H9 (cell line): ENCODE measurements at regions not wholly inside any gene's neighbourhood (a gene's known extent, or its start where the extent isn't known, plus 50 kb on each side); places are given as distances from the start of the nearest gene placed in this dataset.
"Not testable (repeated sequence)": the region's sequence is repeated elsewhere in the genome, so short reads cannot be mapped to it uniquely, and the experiment has no call there.

ENCODE experiments used
- DNase-seq: peaks from one replicate; pipeline ENCODE4 v3.0.0-alpha.2; 2017
- H2AFZ ChIP-seq: one replicate; pipeline ENCODE4 v1.6.1; 2013; ENCODE audit warnings: mild to moderate bottlenecking, low read length, control low read depth, moderate library complexity
- H2AK5ac ChIP-seq: 2 replicates; pipeline ENCODE4 v1.6.1; 2013; ENCODE audit warnings: low read length, control low read depth, mixed read lengths; ENCODE audit not compliant: insufficient read length
- H2BK120ac ChIP-seq: one replicate; pipeline ENCODE4 v1.6.1; 2013; ENCODE audit warnings: low read depth, mild to moderate bottlenecking, low read length, control low read depth, inconsistent platforms; ENCODE audit not compliant: poor library complexity, severe bottlenecking
- H2BK12ac ChIP-seq: 2 replicates; pipeline ENCODE4 v1.6.1; 2013; ENCODE audit warnings: low read length, control low read depth, mixed read lengths, low read depth; ENCODE audit not compliant: insufficient read length
- H2BK15ac ChIP-seq: 2 replicates; pipeline ENCODE4 v1.6.1; 2013; ENCODE audit warnings: low read depth, low read length, control low read depth
- H2BK20ac ChIP-seq: one replicate; pipeline ENCODE4 v1.6.1; 2013; ENCODE audit warnings: low read depth, mild to moderate bottlenecking, low read length, control low read depth, inconsistent platforms; ENCODE audit not compliant: poor library complexity, severe bottlenecking
- H2BK5ac ChIP-seq: 2 replicates; pipeline ENCODE4 v1.6.1; 2013; ENCODE audit warnings: low read length, control low read depth, mixed read lengths; ENCODE audit not compliant: insufficient read length
- H3K14ac ChIP-seq: 2 replicates; pipeline ENCODE4 v1.6.1; 2013; ENCODE audit warnings: low read length, control low read depth; ENCODE audit not compliant: insufficient read depth
- H3K18ac ChIP-seq: 2 replicates; pipeline ENCODE4 v1.6.1; 2013; ENCODE audit warnings: low read depth, mild to moderate bottlenecking, mixed read lengths, low read length, control low read depth; ENCODE audit not compliant: insufficient read length
- H3K23ac ChIP-seq: 2 replicates; pipeline ENCODE4 v1.6.1; 2013; ENCODE audit warnings: low read length, control low read depth, mixed read lengths, low read depth; ENCODE audit not compliant: insufficient read length
- H3K23me2 ChIP-seq: 2 replicates; pipeline ENCODE4 v1.6.1; 2013; ENCODE audit warnings: low read depth, mild to moderate bottlenecking, mixed read lengths, low read length, control low read depth; ENCODE audit not compliant: insufficient read length, poor library complexity, severe bottlenecking
- H3K27ac ChIP-seq: 2 replicates; pipeline ENCODE4 v1.5.1; 2013; ENCODE audit warnings: low read length, control low read depth, mixed read lengths, low read depth; ENCODE audit not compliant: insufficient read length
- H3K27me3 ChIP-seq: 2 replicates; pipeline ENCODE4 v1.6.1; 2013; ENCODE audit warnings: low read length, control low read depth, inconsistent platforms; ENCODE audit not compliant: insufficient read depth
- H3K4ac ChIP-seq: 2 replicates; pipeline ENCODE4 v1.6.1; 2013; ENCODE audit warnings: low read depth, mild to moderate bottlenecking, control low read depth, inconsistent platforms, low read length, moderate library complexity
- H3K4me1 ChIP-seq: 2 replicates; pipeline ENCODE4 v1.6.1; 2013; ENCODE audit warnings: low read length, control low read depth, inconsistent platforms; ENCODE audit not compliant: insufficient read depth
- H3K4me2 ChIP-seq: 2 replicates; pipeline ENCODE4 v1.6.1; 2013; ENCODE audit warnings: low read length, control low read depth, mixed read lengths; ENCODE audit not compliant: insufficient read length, insufficient read depth
- H3K56ac ChIP-seq: 2 replicates; pipeline ENCODE4 v1.6.1; 2013; ENCODE audit warnings: low read depth, mild to moderate bottlenecking, mixed read lengths, low read length, control low read depth; ENCODE audit not compliant: insufficient read length
- H3K79me1 ChIP-seq: 2 replicates; pipeline ENCODE4 v1.6.1; 2013; ENCODE audit warnings: low read depth, mild to moderate bottlenecking, moderate library complexity, low read length, control low read depth, inconsistent platforms; ENCODE audit not compliant: insufficient read depth, poor library complexity, severe bottlenecking
- H3K79me2 ChIP-seq: 2 replicates; pipeline ENCODE4 v1.6.1; 2013; ENCODE audit warnings: low read length, control low read depth, inconsistent platforms; ENCODE audit not compliant: insufficient read depth
- H3K9ac ChIP-seq: 2 replicates; pipeline ENCODE4 v1.6.1; 2013; ENCODE audit warnings: low read length, control low read depth, mixed read lengths; ENCODE audit not compliant: insufficient read length; ENCODE audit errors: extremely low read depth
- H3K9me3 ChIP-seq: one replicate; pipeline ENCODE4 v1.6.1; 2013; ENCODE audit warnings: low read depth, low read length, inconsistent platforms; ENCODE audit not compliant: control insufficient read depth
- H3T11ph ChIP-seq: one replicate; pipeline ENCODE4 v1.6.1; 2013; ENCODE audit warnings: mild to moderate bottlenecking, low read length, control low read depth, inconsistent platforms
- H4K20me1 ChIP-seq: one replicate; pipeline ENCODE4 v1.6.1; 2013; ENCODE audit not compliant: control insufficient read depth, insufficient read length, insufficient read depth
- H4K5ac ChIP-seq: 2 replicates; pipeline ENCODE4 v1.6.1; 2013; ENCODE audit warnings: low read depth, mild to moderate bottlenecking, mixed read lengths, low read length, control low read depth; ENCODE audit not compliant: insufficient read length
- H4K8ac ChIP-seq: replicated peaks from 2 replicates; pipeline ENCODE4 v1.6.1; 2013; ENCODE audit warnings: low read length, control low read depth, mixed read lengths, low read depth; ENCODE audit not compliant: insufficient read length
- H4K91ac ChIP-seq: 2 replicates; pipeline ENCODE4 v1.6.1; 2013; ENCODE audit warnings: low read depth, mild to moderate bottlenecking, moderate library complexity, mixed read lengths, low read length, control low read depth; ENCODE audit not compliant: insufficient read length
- H3K27ac Mint-ChIP-seq, 3 experiments: 2 replicates in 2 of 3; 3 replicates in 1 of 3; pipeline ENCODE4 v1.8.0; 2020 to 2021; ENCODE audit warnings: mixed read lengths in 3 of 3, mild to moderate bottlenecking in 1 of 3, moderate library complexity in 1 of 3
- H3K27me3 Mint-ChIP-seq: 2 replicates; pipeline ENCODE4 v1.8.0; 2021; ENCODE audit warnings: low read depth, mild to moderate bottlenecking, moderate library complexity, mixed read lengths
- H3K36me3 Mint-ChIP-seq, 3 experiments: 2 replicates in 2 of 3; 3 replicates in 1 of 3; pipeline ENCODE4 v1.8.0; 2020 to 2021; ENCODE audit warnings: low read depth in 3 of 3, mixed read lengths in 3 of 3; ENCODE audit not compliant: insufficient read depth in 1 of 3
- H3K4me1 Mint-ChIP-seq, 2 experiments: 2 replicates each; pipeline ENCODE4 v1.8.0; 2020; ENCODE audit warnings: mixed read lengths in 2 of 2
- H3K4me3 Mint-ChIP-seq, 2 experiments: 2 replicates in 1 of 2; 3 replicates in 1 of 2; pipeline ENCODE4 v1.8.0; 2020 to 2021; ENCODE audit warnings: mild to moderate bottlenecking in 2 of 2, mixed read lengths in 2 of 2, moderate library complexity in 1 of 2
- H3K9me3 Mint-ChIP-seq, 2 experiments: 2 replicates in 1 of 2; 3 replicates in 1 of 2; pipeline ENCODE4 v1.8.0; 2020; ENCODE audit warnings: mild to moderate bottlenecking in 2 of 2, mixed read lengths in 2 of 2, moderate library complexity in 1 of 2
- WGBS: extraction: QIAGEN DNeasy Blood & Tissue Kit; methylation state at CpG from one replicate; pipeline ENCODE4 v1.1.7; 2013; ENCODE audit warnings: missing lambda C conversion rate, low lambda C conversion rate, mixed read lengths; ENCODE audit not compliant: insufficient read length; ENCODE audit errors: extremely low coverage; 5-methylcytosine and 5-hydroxymethylcytosine counted together

GRCh38 chr22:11818845-11819244, 3709.1 kb upstream of the OR11H1 start:
- not testable (repeated sequence) for H3K27me3 ChIP-seq, H3K14ac ChIP-seq, H3K4me2 ChIP-seq, H3K9me3 ChIP-seq, H2BK15ac ChIP-seq, H3K27ac ChIP-seq, H3K23ac ChIP-seq, H2AK5ac ChIP-seq, H3K79me1 ChIP-seq, H2AFZ ChIP-seq, H4K20me1 ChIP-seq, H3K56ac ChIP-seq, H3K9ac ChIP-seq, H4K8ac ChIP-seq, H3K4me1 Mint-ChIP-seq, DNase-seq, H3K18ac ChIP-seq, H2BK5ac ChIP-seq, H4K91ac ChIP-seq, H3K27ac Mint-ChIP-seq, H3K27me3 Mint-ChIP-seq, H3K4me3 Mint-ChIP-seq, H3K4me1 ChIP-seq, H2BK20ac ChIP-seq, H3K23me2 ChIP-seq, H3K79me2 ChIP-seq, H3K4ac ChIP-seq, H3T11ph ChIP-seq, H2BK12ac ChIP-seq, H2BK120ac ChIP-seq, H4K5ac ChIP-seq
- Mint-ChIP-seq H3K36me3 (peaks cover 9 to 17% (median 15%) of the 10 kb centered on the region in 3 experiments; a peak in 6 of 7 replicates), H3K9me3 (peaks cover 67 to 69% of the 10 kb centered on the region in 2 experiments)
- WGBS, result no CpG with 5 or more reads among the region's 5 CpGs

DNA sequence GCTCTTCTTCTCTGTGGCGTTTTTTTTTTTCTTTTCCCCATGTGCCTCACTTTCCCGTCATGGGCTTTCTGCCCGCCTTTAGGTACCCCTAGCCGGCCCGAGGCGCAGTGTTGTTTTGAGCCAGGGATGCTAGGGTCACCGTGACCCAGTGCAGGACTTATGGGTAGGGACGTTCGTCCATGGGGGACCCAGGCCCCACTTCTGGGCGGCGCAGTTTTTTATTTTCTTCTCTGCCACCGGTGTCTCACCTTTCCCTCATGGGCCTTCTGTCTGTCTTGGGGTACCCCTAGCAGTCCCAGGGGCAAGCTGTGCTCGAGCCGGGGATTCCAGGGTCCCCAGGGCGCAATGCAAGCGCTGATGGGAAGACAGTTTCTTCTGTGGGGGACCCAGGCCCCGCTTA, 3705.7 kb upstream of the OR11H1 start:
- not testable (repeated sequence) for H2BK5ac ChIP-seq, H3K4me2 ChIP-seq, H3K27ac ChIP-seq, H3K23ac ChIP-seq, H3K9ac ChIP-seq, H2AFZ ChIP-seq, H3K79me1 ChIP-seq, H4K91ac ChIP-seq, H3K27ac Mint-ChIP-seq, H2BK12ac ChIP-seq, H3K4me1 Mint-ChIP-seq, H3K4me1 ChIP-seq, H2BK120ac ChIP-seq, H3K27me3 ChIP-seq, H2AK5ac ChIP-seq, H2BK20ac ChIP-seq, H3K4me3 Mint-ChIP-seq, H4K5ac ChIP-seq, H3K56ac ChIP-seq, H3K4ac ChIP-seq, H3K18ac ChIP-seq, H3K27me3 Mint-ChIP-seq, H3K79me2 ChIP-seq, H4K20me1 ChIP-seq, H3K9me3 ChIP-seq, H4K8ac ChIP-seq, H3K14ac ChIP-seq, H2BK15ac ChIP-seq, H3K23me2 ChIP-seq, H3T11ph ChIP-seq, DNase-seq
- Mint-ChIP-seq H3K9me3 (peaks cover 57 to 62% of the 10 kb centered on the region in 2 experiments), H3K36me3 (peaks cover 3 to 11% (median 10%) of the 10 kb centered on the region in 3 experiments; a peak in 6 of 7 replicates)
- WGBS, result no CpG with 5 or more reads among the region's 17 CpGs
